RWPE2 (cell line): ENCODE measurements at regions not wholly inside any gene's neighbourhood (a gene's known extent, or its start where the extent isn't known, plus 50 kb on each side); places are given as distances from the start of the nearest gene placed in this dataset.

Experiments used
- ATAC-seq: fragments of 200-7000 bp; cut with Tn5 transposase; 3 replicates; pipeline ENCODE4 v1.9.1; 2021; ENCODE audit warnings: low read depth
- DNase-seq: peaks from one replicate; pipeline ENCODE4 v3.0.0-alpha.2; 2020; ENCODE audit warnings: low spot score
- H3K27ac ChIP-seq: fragments of 450-650 bp; 2 replicates; pipeline ENCODE4 v1.5.1; 2017; ENCODE audit warnings: mild to moderate bottlenecking; ENCODE audit not compliant: poor library complexity, severe bottlenecking
- H3K27me3 ChIP-seq: fragments of 250-450 bp; sonication (Bioruptor Pico); 2 replicates; pipeline ENCODE4 v1.5.1; 2021; ENCODE audit warnings: mild to moderate bottlenecking, moderate library complexity; ENCODE audit not compliant: insufficient read depth, poor library complexity, severe bottlenecking
- H3K36me3 ChIP-seq: fragments of 250-450 bp; sonication (Bioruptor Pico); 2 replicates; pipeline ENCODE4 v1.5.1; 2020; ENCODE audit warnings: low read depth, mild to moderate bottlenecking, moderate library complexity
- H3K4me1 ChIP-seq: fragments of 250-450 bp; sonication (Bioruptor Pico); 2 replicates; pipeline ENCODE4 v1.5.1; 2021; ENCODE audit warnings: mild to moderate bottlenecking, moderate library complexity; ENCODE audit not compliant: insufficient read depth, poor library complexity, severe bottlenecking
- H3K4me3 ChIP-seq: fragments of 250-450 bp; sonication (Bioruptor Pico); 2 replicates; pipeline ENCODE4 v1.5.1; 2021; ENCODE audit warnings: mild to moderate bottlenecking, moderate library complexity; ENCODE audit not compliant: severe bottlenecking
- H3K9me3 ChIP-seq: fragments of 250-450 bp; sonication (Bioruptor Pico); 2 replicates; pipeline ENCODE4 v1.5.1; 2021; ENCODE audit warnings: mild to moderate bottlenecking, moderate library complexity; ENCODE audit not compliant: severe bottlenecking
- CTCF ChIP-seq: fragments of 450-650 bp; IDR thresholded peaks from one replicate; pipeline ENCODE4 v1.5.1; 2017; ENCODE audit warnings: mild to moderate bottlenecking, moderate library complexity; ENCODE audit not compliant: poor library complexity, severe bottlenecking

DNA sequence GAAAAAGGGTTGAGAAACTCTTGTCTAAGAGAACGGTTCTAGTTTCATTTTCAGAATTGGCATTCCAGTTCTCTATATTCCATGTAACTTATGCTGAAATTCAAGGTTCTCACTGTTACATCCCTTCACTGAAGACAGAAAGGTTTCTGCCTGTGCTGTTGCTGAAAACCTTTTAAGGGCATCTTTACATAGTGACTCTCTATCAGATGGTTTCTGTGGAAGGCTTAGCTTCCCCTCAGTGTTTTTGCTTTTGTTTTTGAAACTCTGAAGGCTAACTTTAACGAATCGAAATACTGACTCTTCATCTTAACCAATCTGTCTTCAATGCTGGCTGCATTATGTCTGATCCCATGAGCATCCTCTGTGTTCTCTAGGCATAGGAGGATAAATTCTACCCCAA, 1286.2 kb upstream of the EYS start:
- no peak overlapping the region for H3K4me3 ChIP-seq
- no peaks in the 10 kb centered on the region for H3K27me3 ChIP-seq
- ATAC-seq (no peak), DNase-seq (no peak)
- no peaks in the 10 kb centered on the region for H3K36me3 ChIP-seq
- H3K9me3 ChIP-seq: no peaks in the 10 kb centered on the region
- H3K4me1 ChIP-seq: no peaks in the 10 kb centered on the region
- no peak overlapping the region for H3K27ac ChIP-seq
- no peak for TF ChIP-seq CTCF

DNA sequence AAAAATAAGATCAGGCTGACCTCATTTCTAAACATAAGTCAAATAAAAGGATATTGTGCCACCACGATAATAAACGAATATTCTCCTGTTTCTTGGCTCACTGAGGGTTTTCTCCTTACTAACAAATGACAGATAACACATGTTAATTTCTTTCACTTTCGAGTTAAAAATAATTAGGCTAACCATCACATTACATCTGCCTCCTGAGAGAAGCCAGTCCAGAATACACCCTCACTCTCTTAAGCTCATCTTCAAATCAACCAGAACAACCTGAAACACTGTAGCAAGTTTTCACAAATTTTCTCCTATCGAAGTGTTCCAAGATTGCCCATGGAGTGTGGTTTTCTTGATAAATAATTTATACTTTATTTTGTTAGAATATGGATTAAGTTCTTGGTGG, 1285.6 kb upstream of the EYS start:
- Histone ChIP-seq H3K27ac (no peak overlapping the region), H3K9me3 (no peaks in the 10 kb centered on the region), H3K4me3 (no peak overlapping the region), H3K4me1 (no peaks in the 10 kb centered on the region), H3K36me3 (no peaks in the 10 kb centered on the region), H3K27me3 (no peaks in the 10 kb centered on the region)
- no peak for TF ChIP-seq CTCF
- no peak for ATAC-seq
- DNase-seq: no peak

DNA sequence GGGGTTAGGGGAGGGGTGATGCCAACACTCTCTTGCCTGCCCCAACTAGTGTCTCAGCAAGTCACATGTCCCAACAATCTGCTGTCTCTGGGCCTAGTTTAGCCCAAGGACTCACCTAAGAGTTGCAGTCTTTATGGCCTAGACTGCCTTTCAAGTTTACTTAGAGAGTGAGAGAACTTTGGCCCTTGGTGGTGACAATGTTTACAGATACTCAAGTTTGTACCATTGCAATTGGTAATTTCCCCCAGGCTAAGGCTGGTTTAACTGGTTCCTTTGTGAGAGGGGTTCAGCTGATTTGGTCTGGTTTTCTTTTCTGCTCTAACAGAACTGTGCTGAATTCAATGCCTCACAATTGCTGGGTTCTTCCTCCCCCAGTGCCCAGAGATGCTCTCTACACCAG, 1279.9 kb upstream of the EYS start:
- H3K9me3 ChIP-seq: peaks cover 3% of the 10 kb centered on the region
- H3K4me3 ChIP-seq: no peak overlapping the region
- no peaks in the 10 kb centered on the region for H3K4me1 ChIP-seq
- H3K36me3 ChIP-seq: no peaks in the 10 kb centered on the region
- ATAC-seq: no peak
- no peak overlapping the region for H3K27ac ChIP-seq
- DNase-seq: no peak
- H3K27me3 ChIP-seq: no peaks in the 10 kb centered on the region
- no peak for TF ChIP-seq CTCF

DNA sequence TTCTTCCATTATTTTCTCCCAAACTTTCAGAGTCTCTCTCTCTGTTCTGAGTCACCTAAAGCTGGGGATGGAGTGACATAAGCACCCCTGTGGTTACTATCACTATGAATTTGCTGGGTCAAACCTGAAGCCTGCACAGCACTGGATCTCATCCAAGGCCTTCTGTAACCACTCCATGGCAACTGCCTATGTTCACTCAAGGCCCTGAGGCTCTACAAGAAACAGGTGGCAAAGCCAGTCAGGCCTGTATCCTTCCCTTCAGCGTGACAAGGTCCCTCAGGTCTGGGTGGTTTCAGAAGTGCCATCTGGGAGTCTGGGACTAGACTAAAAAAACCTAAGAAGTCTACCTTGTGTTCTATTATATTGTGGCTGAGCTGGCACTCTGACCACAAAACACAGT, 1278.8 kb upstream of the EYS start:
- peaks cover 3% of the 10 kb centered on the region for H3K9me3 ChIP-seq
- no peak overlapping the region for H3K4me3 ChIP-seq
- ATAC-seq (no peak), DNase-seq (no peak)
- H3K27ac ChIP-seq: no peak overlapping the region
- no peaks in the 10 kb centered on the region for H3K36me3 ChIP-seq
- H3K27me3 ChIP-seq: no peaks in the 10 kb centered on the region
- no peaks in the 10 kb centered on the region for H3K4me1 ChIP-seq
- TF ChIP-seq CTCF: no peak

- no peak for TF ChIP-seq CTCF
- no peak for DNase-seq
- H3K27ac ChIP-seq: no peak overlapping the region
- no peak for ATAC-seq
- no peaks in the 10 kb centered on the region for H3K4me1 ChIP-seq
- peaks cover under 1% of the 10 kb centered on the region for H3K27me3 ChIP-seq
- no peaks in the 10 kb centered on the region for H3K9me3 ChIP-seq
- H3K36me3 ChIP-seq: no peaks in the 10 kb centered on the region
- H3K4me3 ChIP-seq: no peak overlapping the region
These were observed 1263.3 kb upstream of the EYS start for GRCh38 chr6:66970373-66970772.
